Endothelial cell of umbilical vein (primary cell): ENCODE measurements at regions not wholly inside any gene's neighbourhood (a gene's known extent, or its start where the extent isn't known, plus 50 kb on each side); places are given as distances from the start of the nearest gene placed in this dataset.

Source experiments
- BruUV-seq: library from RNA; stranded (reverse); fragments of 400-500 nt; replicated peaks from 2 replicates; lab custom pipeline; 2021; lab: Mats Ljungman, UMichigan
- CTCF ChIA-PET: fragments of 300-600, 350-600 bp; sonication (Branson Sonifier 250); formaldehyde crosslinking; loops from one replicate; lab custom pipeline; 2021; ENCODE audit warnings: antibody characterized with exemption, inconsistent platforms; lab: Charles Lee
- POLR2A ChIA-PET: fragments of 300-600, 350-600 bp; sonication (Branson Sonifier 250); formaldehyde crosslinking; loops from one replicate; lab custom pipeline; 2021; ENCODE audit warnings: antibody characterized with exemption, inconsistent platforms; lab: Charles Lee
- DNase-seq: peaks from one replicate; pipeline ENCODE4 v3.0.0-alpha.2; 2011; ENCODE audit warnings: low read depth, low spot score
- FAIRE-seq: peaks from 2 replicates; lab custom pipeline; 2011; peaks lifted over from hg19 to GRCh38; lab: Jason Lieb, UNC
- H2AFZ ChIP-seq: 2 replicates; pipeline ENCODE4 v1.6.0; 2012; ENCODE audit warnings: low read depth, low read length, control low read depth, inconsistent platforms
- H3K27ac ChIP-seq: 2 replicates; pipeline ENCODE4 v1.5.1; 2011; ENCODE audit warnings: low read depth, mild to moderate bottlenecking, control low read depth, low read length, moderate library complexity; ENCODE audit not compliant: insufficient read depth
- H3K27me3 ChIP-seq, 2 experiments: 2 replicates each; pipeline versions ENCODE4 v1.6.0 to v1.6.1; 2011; ENCODE audit warnings: low read length in 2 of 2, mixed read lengths in 1 of 2; ENCODE audit not compliant: control insufficient read depth in 2 of 2, insufficient read depth in 2 of 2
- H3K36me3 ChIP-seq, 2 experiments: 2 replicates in 1 of 2; 3 replicates in 1 of 2; pipeline ENCODE4 v1.5.1; 2011; ENCODE audit warnings: low read length in 2 of 2, mild to moderate bottlenecking in 1 of 2, moderate library complexity in 1 of 2; ENCODE audit not compliant: control insufficient read depth in 2 of 2, insufficient read depth in 2 of 2; ENCODE audit errors: extremely low read depth in 1 of 2
- H3K4me1 ChIP-seq: 3 replicates; pipeline ENCODE4 v1.5.1; 2011; ENCODE audit warnings: mild to moderate bottlenecking, low read length; ENCODE audit not compliant: control insufficient read depth, insufficient read depth; ENCODE audit errors: extremely low read depth
- H3K4me2 ChIP-seq: 2 replicates; pipeline ENCODE4 v1.6.1; 2011; ENCODE audit warnings: low read length, control low read depth, mixed read lengths; ENCODE audit not compliant: insufficient read depth
- H3K4me3 ChIP-seq, 3 experiments: fragments of 200-600 bp in 1 of 3; sonication (generic), shearing (Covaris generic) in 1 of 3; replicated peaks in 1 of 3; 2 replicates each; pipeline ENCODE4 v1.5.1; 2011 to 2016; ENCODE audit warnings: control low read depth in 3 of 3, low read length in 3 of 3, mild to moderate bottlenecking in 2 of 3, inconsistent platforms in 1 of 3, low read depth in 1 of 3, moderate library complexity in 1 of 3; ENCODE audit not compliant: insufficient read depth in 1 of 3
- H3K79me2 ChIP-seq: 2 replicates; pipeline ENCODE4 v1.6.0; 2012; ENCODE audit warnings: low read length, inconsistent platforms; ENCODE audit not compliant: control insufficient read depth, insufficient read depth
- H3K9ac ChIP-seq: replicated peaks from 2 replicates; pipeline ENCODE3; 2011; ENCODE audit warnings: low read length, control low read depth; ENCODE audit not compliant: insufficient read depth; ENCODE audit errors: extremely low read depth
- H3K9me1 ChIP-seq: replicated peaks from 3 replicates; pipeline ENCODE4 v1.6.0; 2011; ENCODE audit warnings: mild to moderate bottlenecking, low read length; ENCODE audit not compliant: control insufficient read depth, insufficient read depth; ENCODE audit errors: extremely low read depth
- H3K9me3 ChIP-seq: replicated peaks from 2 replicates; pipeline ENCODE4 v1.5.1; 2012; ENCODE audit warnings: low read length, inconsistent platforms; ENCODE audit not compliant: control insufficient read depth, insufficient read depth
- H4K20me1 ChIP-seq: replicated peaks from 2 replicates; pipeline ENCODE3; 2011; ENCODE audit warnings: mild to moderate bottlenecking, low read length; ENCODE audit not compliant: control insufficient read depth, insufficient read depth; ENCODE audit errors: extremely low read depth
- CTCF ChIP-seq, 2 donors: IDR thresholded peaks; 1 replicate in 1 of 2; 2 replicates in 1 of 2; pipeline ENCODE4 v1.5.1; 2011; ENCODE audit warnings: low read length in 2 of 2, mild to moderate bottlenecking in 2 of 2, moderate library complexity in 2 of 2, control low read depth in 1 of 2, inconsistent platforms in 1 of 2, low read depth in 1 of 2; ENCODE audit not compliant: insufficient read depth in 1 of 2; ENCODE audit errors: extremely low read depth in 1 of 2
- EZH2 ChIP-seq: IDR thresholded peaks from 2 replicates; pipeline ENCODE4 v1.6.1; 2012; ENCODE audit warnings: borderline replicate concordance, low read depth, mild to moderate bottlenecking, moderate library complexity, low read length, inconsistent platforms; ENCODE audit not compliant: severe bottlenecking
- FOS ChIP-seq: IDR thresholded peaks from 2 replicates; pipeline ENCODE4 v1.6.1; 2011; ENCODE audit warnings: mild to moderate bottlenecking, low read length, moderate library complexity, borderline replicate concordance; ENCODE audit not compliant: insufficient read depth
- GATA2 ChIP-seq: IDR thresholded peaks from 2 replicates; pipeline ENCODE4 v1.7.0; 2011; ENCODE audit warnings: low read depth, mild to moderate bottlenecking, moderate library complexity, mixed read lengths, low read length; ENCODE audit not compliant: insufficient read length, insufficient read depth
- JUN ChIP-seq: IDR thresholded peaks from 2 replicates; pipeline ENCODE4 v1.6.1; 2011; ENCODE audit warnings: borderline replicate concordance, low read depth; ENCODE audit not compliant: insufficient read length, insufficient read depth
- MYC ChIP-seq: IDR thresholded peaks from one replicate; pipeline ENCODE4 v1.6.1; 2011; ENCODE audit warnings: mild to moderate bottlenecking, low read depth, low read length
- POLR2A ChIP-seq: IDR thresholded peaks from 2 replicates; pipeline ENCODE4 v1.6.1; 2012; ENCODE audit warnings: low read depth, mild to moderate bottlenecking, control low read depth, low read length
- POLR2AphosphoS5 ChIP-seq: IDR thresholded peaks from 2 replicates; pipeline ENCODE4 v1.6.1; 2012; ENCODE audit warnings: low read depth, mild to moderate bottlenecking, control low read depth, low read length, moderate library complexity; ENCODE audit not compliant: insufficient read depth
- dilution Hi-C: fragments of 300-500 bp; cut with MboI; formaldehyde crosslinking; loops from one replicate; pipeline ENCODE4 v1.15.0; 2019; ENCODE audit warnings: low sequenced_read_pairs; ENCODE audit not compliant: extremely low pct_ligation_motif_present
- intact Hi-C: fragments of 100-400 bp; cut with micrococcal nuclease; formaldehyde crosslinking; loops from one replicate; pipeline ENCODE4 v1.10.0; 2022
- TF ChIP-seq, protein P1 (sequence below): IDR thresholded peaks from 2 replicates; pipeline ENCODE4 v1.6.1; 2011; ENCODE audit not compliant: insufficient read depth, insufficient read length

GRCh38 chr2:22952656-22953225, 432.2 kb upstream of the KLHL29 start:
- Histone ChIP-seq H3K9me3 (peaks cover 11% of the 10 kb centered on the region), H3K9ac (no peak overlapping the region), H2AFZ (no peak overlapping the region), H4K20me1 (no peaks in the 10 kb centered on the region), H3K9me1 (no peaks in the 10 kb centered on the region), H3K27ac (no peak overlapping the region), H3K4me2 (no peak overlapping the region), H3K36me3 (no peaks in the 10 kb centered on the region), H3K4me3 (no peak overlapping the region), H3K4me1 (no peaks in the 10 kb centered on the region), H3K27me3 (no peaks in the 10 kb centered on the region), H3K79me2 (no peaks in the 10 kb centered on the region)
- intact Hi-C loops (no loop called here), dilution Hi-C loops (no loop called here)
- DNase-seq = no peak
- CTCF ChIA-PET = no interaction called here
- FAIRE-seq = no peak
- no peak for TF ChIP-seq POLR2AphosphoS5
- no peak for TF ChIP-seq CTCF (IDR thresholded peaks at IDR 0.05; ENCODE audit: extremely low read depth in 1 of 2, insufficient read depth in 1 of 2, low read depth in 1 of 2, low read length in 2 of 2)
- no peak for TF ChIP-seq POLR2A
- TF ChIP-seq, protein P1, sequence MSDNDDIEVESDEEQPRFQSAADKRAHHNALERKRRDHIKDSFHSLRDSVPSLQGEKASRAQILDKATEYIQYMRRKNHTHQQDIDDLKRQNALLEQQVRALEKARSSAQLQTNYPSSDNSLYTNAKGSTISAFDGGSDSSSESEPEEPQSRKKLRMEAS = no peak
- BruUV-seq = no TSS peak
- POLR2A ChIA-PET = no interaction called here

DNA sequence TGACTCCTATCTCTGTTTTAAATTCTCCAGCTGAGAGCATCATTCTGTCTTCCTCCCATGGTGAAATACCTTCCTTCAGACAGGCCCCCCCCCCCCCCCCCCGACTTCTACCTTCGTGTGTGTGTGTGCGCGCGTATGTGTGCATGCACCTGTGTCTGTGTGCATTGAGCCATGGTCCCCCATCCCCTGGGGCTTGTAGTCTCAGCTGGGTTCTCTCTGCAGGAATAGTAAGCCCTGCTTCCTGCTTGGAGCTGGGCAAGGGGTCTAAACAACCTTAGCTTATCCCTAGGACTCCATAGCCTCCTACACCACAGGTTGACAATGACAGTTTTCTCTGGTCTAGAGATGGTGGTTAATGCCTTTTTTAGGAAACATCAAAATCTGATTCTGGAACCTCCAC, 427.5 kb upstream of the KLHL29 start:
- no peak overlapping the region for H3K4me3 ChIP-seq
- H3K9ac ChIP-seq = no peak overlapping the region
- H3K36me3 ChIP-seq = no peaks in the 10 kb centered on the region
- no peaks in the 10 kb centered on the region for H3K9me1 ChIP-seq
- intact Hi-C loops = no loop called here
- no peaks in the 10 kb centered on the region for H4K20me1 ChIP-seq
- FAIRE-seq (no peak), DNase-seq (no peak)
- no peak for TF ChIP-seq CTCF (IDR thresholded peaks at IDR 0.05; ENCODE audit: extremely low read depth in 1 of 2, insufficient read depth in 1 of 2, low read depth in 1 of 2, low read length in 2 of 2)
- no peak for TF ChIP-seq EZH2
- TF ChIP-seq GATA2 = no peak
- TF ChIP-seq POLR2AphosphoS5 = no peak
- no peak for TF ChIP-seq FOS
- no peak for TF ChIP-seq MYC
- no peak for TF ChIP-seq JUN
- TF ChIP-seq POLR2A = no peak
- TF ChIP-seq, protein P1 = no peak
- no peaks in the 10 kb centered on the region for H3K27me3 ChIP-seq
- dilution Hi-C loops = no loop called here
- no peak overlapping the region for H3K4me2 ChIP-seq
- no peak overlapping the region for H2AFZ ChIP-seq
- H3K79me2 ChIP-seq = no peaks in the 10 kb centered on the region
- H3K9me3 ChIP-seq = peaks cover 14% of the 10 kb centered on the region
- POLR2A ChIA-PET = no interaction called here
- no peaks in the 10 kb centered on the region for H3K4me1 ChIP-seq
- no TSS peak for BruUV-seq
- no peak overlapping the region for H3K27ac ChIP-seq
- CTCF ChIA-PET = no interaction called here
